Naive B cell (primary cell): ENCODE measurements at regions not wholly inside any gene's neighbourhood (a gene's known extent, or its start where the extent isn't known, plus 50 kb on each side); places are given as distances from the start of the nearest gene placed in this dataset.

Experiments
- ATAC-seq, 2 donors: fragments of 150-1000 bp; cut with Tn5 transposase; 2 replicates each; pipeline ENCODE4 v1.10.0; 2021; ENCODE audit warnings: low read depth in 2 of 2, mild to moderate bottlenecking in 2 of 2, moderate library complexity in 2 of 2
- DNase-seq: peaks from one replicate; pipeline ENCODE4 v3.0.0; 2022
- H3K27ac Mint-ChIP-seq, 6 donors: one replicate each; pipeline ENCODE4 v1.8.0; 2020 to 2022; ENCODE audit warnings: mild to moderate bottlenecking in 6 of 6, mixed read lengths in 6 of 6, moderate library complexity in 5 of 6, inconsistent platforms in 2 of 6
- H3K27me3 Mint-ChIP-seq, 3 donors: one replicate each; pipeline ENCODE4 v1.8.0; 2021 to 2022; ENCODE audit warnings: mixed read lengths in 3 of 3, mild to moderate bottlenecking in 1 of 3
- H3K36me3 Mint-ChIP-seq, 2 donors: one replicate each; pipeline ENCODE4 v1.8.0; 2020 to 2022; ENCODE audit warnings: mixed read lengths in 2 of 2, inconsistent platforms in 1 of 2, mild to moderate bottlenecking in 1 of 2
- H3K4me1 Mint-ChIP-seq, 3 donors: one replicate each; pipeline ENCODE4 v1.8.0; 2020 to 2022; ENCODE audit warnings: mixed read lengths in 3 of 3, inconsistent platforms in 1 of 3, mild to moderate bottlenecking in 1 of 3, moderate library complexity in 1 of 3
- H3K4me3 Mint-ChIP-seq, 8 donors: one replicate each; pipeline ENCODE4 v1.8.0; 2020 to 2022; ENCODE audit warnings: mild to moderate bottlenecking in 8 of 8, mixed read lengths in 8 of 8, moderate library complexity in 8 of 8, inconsistent platforms in 2 of 8
- H3K9me3 Mint-ChIP-seq, 7 donors: one replicate each; pipeline ENCODE4 v1.8.0; 2020 to 2022; ENCODE audit warnings: mixed read lengths in 7 of 7, mild to moderate bottlenecking in 5 of 7, inconsistent platforms in 2 of 7, moderate library complexity in 1 of 7

DNA sequence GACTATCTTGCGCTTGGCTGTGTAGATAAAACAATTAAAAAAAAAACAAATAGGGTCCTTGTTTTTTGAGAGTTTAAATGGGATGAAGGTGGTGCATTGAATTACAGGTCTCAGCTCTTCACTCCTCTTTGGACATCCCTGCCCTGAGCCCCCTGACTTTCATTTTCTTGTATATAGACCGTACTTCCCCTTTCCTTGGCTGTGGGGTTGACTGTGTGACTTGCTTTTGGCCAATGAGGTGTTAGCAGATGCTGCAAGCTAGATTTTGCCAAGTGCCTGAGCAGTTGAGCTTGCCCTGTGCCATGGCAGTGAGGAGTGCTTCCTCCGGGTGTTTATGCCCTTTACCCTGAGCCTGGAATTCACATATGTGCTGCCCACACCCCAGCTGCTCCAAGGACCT is 386.1 kb upstream of the ZFP64 start:
- Mint-ChIP-seq H3K36me3 (no peaks in the 10 kb centered on the region), H3K4me1 (peaks cover 0 to 4% (median 0%) of the 10 kb centered on the region in 3 donors), H3K27ac (no peak overlapping the region), H3K27me3 (peaks cover 0 to 3% (median 0%) of the 10 kb centered on the region in 3 donors), H3K4me3 (no peak overlapping the region), H3K9me3 (peaks cover 0 to 19% (median 7%) of the 10 kb centered on the region in 7 donors)
- ATAC-seq, result no peak
- DNase-seq, result no peak

DNA sequence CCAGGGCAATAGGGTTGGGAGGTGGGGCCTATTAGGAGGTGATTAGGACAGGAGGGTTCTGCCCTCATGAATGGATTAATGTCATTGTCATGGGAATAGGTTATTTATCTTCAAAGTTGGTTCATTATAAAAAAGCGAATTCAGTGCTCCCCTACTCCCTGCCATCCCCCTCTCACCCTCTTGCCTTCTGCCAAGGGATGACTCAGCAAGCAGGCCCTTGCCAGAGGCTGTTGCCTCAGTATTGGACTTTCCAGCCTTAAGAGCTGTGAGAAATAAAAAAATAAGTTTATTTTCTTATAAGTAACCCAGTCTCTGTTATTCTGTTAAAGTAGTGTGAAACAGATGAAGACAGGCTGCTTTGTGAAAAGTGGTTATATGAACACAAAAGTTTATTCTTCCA is 381.1 kb upstream of the ZFP64 start:
- DNase-seq (no peak), ATAC-seq (no peak)
- Mint-ChIP-seq H3K9me3 (peaks cover 0 to 13% (median 5%) of the 10 kb centered on the region in 7 donors), H3K36me3 (no peaks in the 10 kb centered on the region), H3K27ac (no peak overlapping the region), H3K27me3 (peaks cover 0 to 13% (median 0%) of the 10 kb centered on the region in 3 donors), H3K4me1 (peaks cover 0 to 2% (median 0%) of the 10 kb centered on the region in 3 donors), H3K4me3 (no peak overlapping the region)

GRCh38 chr20:52569201-52569600 is 377.6 kb upstream of the ZFP64 start:
- DNase-seq (no peak), ATAC-seq (no peak)
- Mint-ChIP-seq H3K4me1 (no peaks in the 10 kb centered on the region), H3K36me3 (no peaks in the 10 kb centered on the region), H3K9me3 (peaks cover 0 to 4% (median 3%) of the 10 kb centered on the region in 7 donors), H3K4me3 (no peak overlapping the region), H3K27ac (no peak overlapping the region), H3K27me3 (peaks cover 0 to 9% (median 0%) of the 10 kb centered on the region in 3 donors)

DNA sequence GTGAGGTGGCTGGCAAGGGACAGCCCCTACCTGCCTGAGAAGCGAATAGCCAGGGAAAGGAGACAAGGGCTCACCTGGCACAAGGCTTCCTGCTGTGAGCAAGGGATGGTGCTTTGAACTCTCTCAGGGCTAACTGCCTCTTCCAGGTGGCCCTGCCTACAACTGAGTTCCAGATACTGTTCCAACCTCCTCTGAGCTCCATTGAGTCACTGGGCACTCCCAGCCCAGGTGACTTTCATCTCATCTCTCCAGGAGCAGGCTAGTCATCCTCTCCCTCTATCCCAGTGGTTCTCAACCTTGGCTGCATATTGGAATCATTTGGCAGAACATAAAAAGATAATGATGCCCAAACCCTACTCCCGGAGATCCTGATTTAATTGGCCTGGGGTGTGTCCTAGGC is 374.0 kb upstream of the ZFP64 start:
- ATAC-seq, result no peak
- H3K36me3 Mint-ChIP-seq, result no peaks in the 10 kb centered on the region
- no peaks in the 10 kb centered on the region for H3K4me1 Mint-ChIP-seq
- H3K4me3 Mint-ChIP-seq, result no peak overlapping the region
- H3K27me3 Mint-ChIP-seq, result peaks cover 0 to 5% (median 0%) of the 10 kb centered on the region in 3 donors
- no peak overlapping the region for H3K27ac Mint-ChIP-seq
- H3K9me3 Mint-ChIP-seq, result peaks cover 0 to 2% (median 0%) of the 10 kb centered on the region in 7 donors
- no peak for DNase-seq

DNA sequence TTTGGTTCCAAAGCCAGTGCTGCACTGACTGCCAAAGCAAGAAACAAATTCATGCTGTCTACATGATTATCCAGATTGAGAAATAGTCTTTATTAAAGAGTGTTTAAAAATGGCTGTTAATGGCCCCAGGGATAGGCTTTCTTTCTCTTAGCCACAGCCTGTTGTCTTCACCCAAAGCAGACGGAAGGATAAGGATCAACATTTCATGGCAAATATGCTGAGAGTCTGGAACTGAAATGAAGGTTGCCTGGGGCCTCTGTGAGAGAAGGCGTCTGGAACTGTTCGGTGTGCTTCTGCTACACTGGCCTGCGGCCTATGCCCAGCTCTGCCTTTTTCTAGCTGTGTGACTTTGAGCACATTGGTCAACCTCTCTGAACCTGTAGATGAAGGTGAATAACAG is 373.0 kb upstream of the ZFP64 start:
- no peak overlapping the region for H3K4me3 Mint-ChIP-seq
- peaks cover 0 to 4% (median 0%) of the 10 kb centered on the region in 3 donors for H3K27me3 Mint-ChIP-seq
- H3K4me1 Mint-ChIP-seq, result no peaks in the 10 kb centered on the region
- peaks cover 0 to 7% of the 10 kb centered on the region in 2 donors for H3K36me3 Mint-ChIP-seq
- no peak overlapping the region for H3K27ac Mint-ChIP-seq
- H3K9me3 Mint-ChIP-seq, result peaks cover 3 to 7% (median 6%) of the 10 kb centered on the region in 7 donors
- ATAC-seq (no peak), DNase-seq (no peak)

GRCh38 chr20:52552181-52552872 is 360.7 kb upstream of the ZFP64 start:
- Mint-ChIP-seq H3K4me3 (no peak overlapping the region), H3K27ac (no peak overlapping the region)

DNA sequence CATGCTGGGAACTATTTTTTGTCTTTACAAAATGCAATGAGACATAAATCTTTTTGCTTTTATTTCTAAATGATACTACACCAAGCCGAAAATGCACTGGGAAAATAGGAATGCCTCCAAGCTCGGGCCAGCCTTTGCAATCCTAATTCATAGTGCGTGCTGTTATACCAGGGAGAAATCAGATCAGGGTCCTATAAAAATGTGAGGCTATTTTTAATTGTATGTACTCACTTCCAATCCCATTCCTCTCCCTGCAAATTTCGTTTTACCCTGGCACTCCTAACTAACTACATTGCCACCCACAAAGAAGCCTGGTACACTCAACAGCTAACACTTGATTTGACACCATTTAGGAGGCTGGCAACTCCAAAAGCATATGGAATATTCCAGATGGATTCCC is 350.6 kb upstream of the ZFP64 start:
- peak overlapping the region in 1 of 6 donors; percentile 62 for H3K27ac Mint-ChIP-seq
- DNase-seq (no peak), ATAC-seq (no peak)
- no peaks in the 10 kb centered on the region for H3K36me3 Mint-ChIP-seq
- H3K4me3 Mint-ChIP-seq, result no peak overlapping the region
- H3K27me3 Mint-ChIP-seq, result peaks cover 0 to 9% (median 6%) of the 10 kb centered on the region in 3 donors
- H3K4me1 Mint-ChIP-seq, result no peaks in the 10 kb centered on the region
- peaks cover 0 to 11% (median 6%) of the 10 kb centered on the region in 7 donors for H3K9me3 Mint-ChIP-seq

More at GRCh38 chr20:52552181-52552872, 360.7 kb upstream of the ZFP64 start:
- H3K36me3 Mint-ChIP-seq, result no peaks in the 10 kb centered on the region
- no peaks in the 10 kb centered on the region for H3K4me1 Mint-ChIP-seq
- H3K27me3 Mint-ChIP-seq, result no peaks in the 10 kb centered on the region
- H3K9me3 Mint-ChIP-seq, result peaks cover 3 to 26% (median 8%) of the 10 kb centered on the region in 7 donors
- no peak for DNase-seq
- no peak for ATAC-seq

- Mint-ChIP-seq H3K4me3 (no peak overlapping the region), H3K9me3 (peaks cover 0 to 8% (median 3%) of the 10 kb centered on the region in 7 donors), H3K27ac (no peak overlapping the region), H3K4me1 (no peaks in the 10 kb centered on the region), H3K27me3 (peaks cover 0 to 9% (median 6%) of the 10 kb centered on the region in 3 donors), H3K36me3 (no peaks in the 10 kb centered on the region)
- DNase-seq (no peak), ATAC-seq (no peak)
Observed at GRCh38 chr20:52540509-52540908, 348.9 kb upstream of the ZFP64 start.

DNA sequence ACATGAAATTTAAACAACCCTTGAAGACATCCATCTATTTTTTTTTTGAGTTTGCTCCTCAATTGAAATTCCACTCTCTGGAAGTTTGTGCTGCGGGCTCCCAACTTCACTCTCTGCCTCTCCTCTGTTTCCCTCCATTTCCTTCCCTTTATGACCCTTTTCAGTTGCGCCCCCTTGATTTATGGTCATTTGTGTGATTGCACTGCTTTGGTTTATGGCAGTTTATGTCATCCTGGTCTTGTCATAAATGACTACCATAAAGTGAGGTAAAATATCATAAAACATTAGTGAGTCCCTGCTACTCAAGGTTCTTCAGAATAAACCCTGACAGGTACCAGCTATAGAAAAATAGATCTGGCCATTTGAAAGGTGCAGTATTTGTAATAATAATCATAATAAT is 348.3 kb upstream of the ZFP64 start:
- no peak overlapping the region for H3K4me3 Mint-ChIP-seq
- DNase-seq, result no peak
- no peaks in the 10 kb centered on the region for H3K36me3 Mint-ChIP-seq
- H3K27ac Mint-ChIP-seq, result no peak overlapping the region
- H3K4me1 Mint-ChIP-seq, result no peaks in the 10 kb centered on the region
- H3K27me3 Mint-ChIP-seq, result peaks cover 0 to 9% (median 6%) of the 10 kb centered on the region in 3 donors
- no peak for ATAC-seq
- peaks cover 0 to 8% (median 3%) of the 10 kb centered on the region in 7 donors for H3K9me3 Mint-ChIP-seq

GRCh38 chr20:52536841-52537400 is 345.3 kb upstream of the ZFP64 start:
- no peak for ATAC-seq
- H3K27ac Mint-ChIP-seq, result no peak overlapping the region
- H3K36me3 Mint-ChIP-seq, result no peaks in the 10 kb centered on the region
- DNase-seq, result no peak
- H3K4me1 Mint-ChIP-seq, result no peaks in the 10 kb centered on the region
- H3K27me3 Mint-ChIP-seq, result peaks cover 0 to 9% (median 6%) of the 10 kb centered on the region in 3 donors
- H3K4me3 Mint-ChIP-seq, result no peak overlapping the region
- peaks cover 0 to 6% (median 1%) of the 10 kb centered on the region in 7 donors for H3K9me3 Mint-ChIP-seq

DNA sequence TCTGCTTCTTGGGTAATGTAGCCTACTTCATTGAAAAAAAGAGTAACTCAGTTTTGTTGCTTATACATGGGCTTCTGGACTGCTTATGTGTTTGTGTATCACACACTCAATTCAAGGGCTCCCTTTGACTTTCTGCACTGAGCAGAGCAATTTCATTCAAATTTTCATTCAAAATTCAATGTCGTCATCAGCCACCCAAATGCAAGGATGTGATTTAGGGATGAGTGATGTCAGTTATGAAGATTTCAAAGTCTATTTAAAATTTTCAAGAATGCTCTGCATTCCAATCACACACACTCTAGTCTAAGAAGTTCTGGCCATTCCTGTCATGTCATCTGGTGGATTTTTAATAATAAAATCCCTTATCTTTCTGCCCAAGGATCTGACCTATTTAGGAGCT is 344.5 kb upstream of the ZFP64 start:
- Mint-ChIP-seq H3K27me3 (peaks cover 0 to 4% (median 0%) of the 10 kb centered on the region in 3 donors), H3K36me3 (no peaks in the 10 kb centered on the region), H3K27ac (no peak overlapping the region), H3K4me3 (no peak overlapping the region), H3K4me1 (no peaks in the 10 kb centered on the region), H3K9me3 (peaks cover 0 to 8% (median 3%) of the 10 kb centered on the region in 7 donors)
- no peak for ATAC-seq
- DNase-seq, result no peak

DNA sequence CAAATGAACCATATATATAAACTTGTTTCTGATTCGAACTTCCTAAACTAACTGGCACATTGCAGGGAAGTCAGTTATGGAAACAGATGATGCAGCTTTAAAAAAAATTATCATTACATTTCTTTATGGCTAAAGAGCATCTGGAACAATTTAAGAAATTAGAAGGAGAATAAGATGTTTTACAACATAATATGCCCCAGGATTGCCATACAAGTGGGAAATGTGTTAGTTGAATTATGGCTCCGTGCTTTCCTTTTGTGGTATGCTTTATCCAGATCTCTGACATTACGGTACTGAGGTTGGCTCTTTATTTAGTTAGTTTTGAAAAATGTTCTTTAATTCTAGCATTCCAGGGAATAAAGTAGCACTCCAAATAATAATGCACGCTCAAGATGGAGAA is 343.0 kb upstream of the ZFP64 start:
- Mint-ChIP-seq H3K9me3 (peaks cover 0 to 8% (median 1%) of the 10 kb centered on the region in 7 donors), H3K27me3 (no peaks in the 10 kb centered on the region), H3K27ac (no peak overlapping the region), H3K36me3 (no peaks in the 10 kb centered on the region), H3K4me1 (no peaks in the 10 kb centered on the region), H3K4me3 (no peak overlapping the region)
- DNase-seq (no peak), ATAC-seq (no peak)

DNA sequence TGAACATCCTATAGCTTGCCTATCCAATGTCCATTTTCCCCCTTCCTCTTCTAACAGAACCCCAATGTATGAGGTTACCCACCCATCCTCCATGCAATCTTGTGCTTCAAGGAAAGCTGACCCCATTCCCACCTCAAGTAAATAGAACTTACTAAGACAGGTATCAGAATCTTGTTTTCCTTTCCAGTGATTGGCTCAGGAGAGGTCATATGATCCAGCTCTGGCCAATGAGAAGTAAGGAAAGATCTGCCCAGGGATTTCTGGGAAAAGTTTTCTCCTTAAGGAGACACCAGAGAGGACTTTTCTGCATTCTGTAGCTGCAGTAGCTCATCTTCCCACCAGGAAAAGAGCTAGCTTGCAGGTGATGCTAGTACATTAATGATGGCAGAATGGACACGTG is 341.8 kb upstream of the ZFP64 start:
- DNase-seq, result no peak

DNA sequence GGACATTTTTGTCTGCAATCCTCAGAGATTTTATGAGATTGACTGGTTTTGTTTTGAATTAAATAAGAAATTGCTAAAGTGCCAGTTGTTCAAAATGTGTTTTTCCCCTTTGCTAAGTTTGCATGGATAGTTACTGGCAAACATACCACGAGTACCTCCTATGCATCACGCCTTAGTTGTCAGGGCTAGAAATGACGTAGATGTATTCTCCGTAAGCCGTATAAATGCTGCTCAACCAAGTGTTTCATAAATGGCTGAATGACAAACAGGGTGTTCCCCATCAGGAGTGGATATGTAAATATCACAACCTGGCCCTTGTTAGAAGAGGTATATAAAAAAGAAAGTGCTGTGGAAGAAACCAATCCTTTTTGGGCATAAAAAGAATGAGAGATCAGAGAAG is 341.1 kb upstream of the ZFP64 start:
- peak; percentile 37 to 53 for ATAC-seq
- Mint-ChIP-seq H3K9me3 (peaks cover 0 to 8% (median 1%) of the 10 kb centered on the region in 7 donors), H3K27ac (no peak overlapping the region), H3K27me3 (peaks cover 0 to under 1% (median 0%) of the 10 kb centered on the region in 3 donors), H3K4me1 (no peaks in the 10 kb centered on the region), H3K36me3 (no peaks in the 10 kb centered on the region), H3K4me3 (no peak overlapping the region)
- DNase-seq, result no peak

More for the DNA sequence above, 341.8 kb upstream of the ZFP64 start:
- no peak overlapping the region for H3K27ac Mint-ChIP-seq
- no peaks in the 10 kb centered on the region for H3K4me1 Mint-ChIP-seq
- no peaks in the 10 kb centered on the region for H3K36me3 Mint-ChIP-seq
- ATAC-seq, result no peak
- no peaks in the 10 kb centered on the region for H3K27me3 Mint-ChIP-seq
- no peak overlapping the region for H3K4me3 Mint-ChIP-seq
- peaks cover 0 to 8% (median 1%) of the 10 kb centered on the region in 7 donors for H3K9me3 Mint-ChIP-seq
